Heart left ventricle (tissue), 16 donors: ENCODE measurements at regions not wholly inside any gene's neighbourhood (a gene's known extent, or its start where the extent isn't known, plus 50 kb on each side); places are given as distances from the start of the nearest gene placed in this dataset.

Source experiments
- ATAC-seq, 4 donors: fragments of 200-7000 bp; cut with Tn5 transposase; one replicate each; pipeline ENCODE4 v1.9.1; 2020 to 2022; ENCODE audit warnings: moderate library complexity in 4 of 4, mild to moderate bottlenecking in 3 of 4, moderate number of reproducible peaks in 1 of 4
- DNase-seq, 5 donors: peaks; one replicate each; pipeline ENCODE4 v3.0.0-alpha.2; 2020
- H3K27ac ChIP-seq, 12 donors: fragments of 200-600 bp; sonication (generic) in 4 of 12; one replicate each; pipeline versions ENCODE4 v1.5.0 to v1.8.0; 2016 to 2022; ENCODE audit warnings: mild to moderate bottlenecking in 2 of 12
- H3K27me3 ChIP-seq, 9 donors: fragments of 200-600 bp; sonication (generic) in 2 of 9; one replicate each; pipeline versions ENCODE4 v1.5.1 to v1.8.0; 2016 to 2022; ENCODE audit warnings: mild to moderate bottlenecking in 3 of 9
- H3K36me3 ChIP-seq, 9 donors: fragments of 200-600 bp; sonication (generic) in 2 of 9; one replicate each; pipeline versions ENCODE4 v1.5.0 to v1.8.0; 2018 to 2022; ENCODE audit warnings: mild to moderate bottlenecking in 2 of 9
- H3K4me1 ChIP-seq, 12 donors: fragments of 200-600 bp; sonication (generic) in 4 of 12; one replicate each; pipeline versions ENCODE4 v1.5.0 to v1.8.0; 2016 to 2022; ENCODE audit warnings: mild to moderate bottlenecking in 3 of 12
- H3K4me3 ChIP-seq, 12 donors: fragments of 200-600 bp; sonication (generic) in 4 of 12; one replicate each; pipeline versions ENCODE4 v1.5.0 to v1.8.0; 2017 to 2022; ENCODE audit warnings: mild to moderate bottlenecking in 9 of 12, moderate library complexity in 4 of 12
- H3K9me3 ChIP-seq, 12 donors: fragments of 200-600 bp; sonication (generic) in 4 of 12; one replicate each; pipeline versions ENCODE4 v1.5.0 to v1.8.0; 2016 to 2022; ENCODE audit warnings: mild to moderate bottlenecking in 1 of 12
- POLR2A ChIP-seq, 2 donors: fragments of 450-650 bp; IDR thresholded peaks; one replicate each; pipeline ENCODE4 v1.6.1; 2017; ENCODE audit warnings: antibody characterized with exemption in 2 of 2, mild to moderate bottlenecking in 2 of 2, moderate library complexity in 2 of 2
- WGBS, 4 donors: extraction: QIAGEN DNeasy Blood & Tissue Kit in 2 of 4; methylation state at CpG; one replicate each; pipeline versions ENCODE4 v1.1.5 to v1.1.7; 2013 to 2018; 5-methylcytosine and 5-hydroxymethylcytosine counted together
- intact Hi-C, 10 donors: fragments of 100-400 bp; cut with DNase I; formaldehyde crosslinking; loops; one replicate each; pipeline versions ENCODE4 v1.11.1 to v1.14.2; 2022
- TF ChIP-seq, protein P1 (sequence below), 12 donors: fragments of 200-600 bp; sonication (generic) in 4 of 12; IDR thresholded peaks; one replicate each; pipeline versions ENCODE4 v1.5.0 to v1.8.0; 2018 to 2022; ENCODE audit warnings: antibody characterized with exemption in 12 of 12, mild to moderate bottlenecking in 5 of 12
- donor health status: ischemic (EF 13 %, LVEDD 7.1; RV severe dilation, severe dysfunction).
- donor health status: healthy with polysubstance abuse.
- donor health status: DM: no; HTN: yes; CAD: no.
- donor health status: DM: no; HTN: no; CAD: no.
- donor health status: ischemic (EF 25% LVEDD 6.9; RV normal size, moderate dysfunction).
- donor health status: ischemic (EF 25% LVEDD 5.7; RV mildly dilated, moderate dysfunction).
- donor health status: healthy.
- donor health status: DM: yes; HTN: yes; CAD: no.
- donor health status: ischemic (EF 35%, LVEDD 5.7; RV mildly dilated, moderate dysfunction).
- donor health status: nonischemic (EF 11% LVEDD 7.7; RV severe dilation, severe dysfunction).
- donor health status: DM: yes; HTN: yes; CAD: no.
- donor health status: PGD.
- donor health status: ischemic (EF 29% LVEDD 5.4; RV normal size, mild dysfunction).
- donor health status: nonischemic (EF 23%, LVEDD 6.1; RV moderate dilation, normal function).

- ATAC-seq (no peak), DNase-seq (no peak)
- H3K27ac ChIP-seq: no peak overlapping the region
- no peaks in the 10 kb centered on the region for H3K4me1 ChIP-seq
- H3K4me3 ChIP-seq: no peak overlapping the region
- 76 to 87% (median 85%) methylated on average over 4 of the region's 4 CpGs for whole genome bisulfite sequencing, 4 donors
- no peaks in the 10 kb centered on the region for H3K9me3 ChIP-seq
- H3K27me3 ChIP-seq: no peaks in the 10 kb centered on the region
- TF ChIP-seq, protein P1, sequence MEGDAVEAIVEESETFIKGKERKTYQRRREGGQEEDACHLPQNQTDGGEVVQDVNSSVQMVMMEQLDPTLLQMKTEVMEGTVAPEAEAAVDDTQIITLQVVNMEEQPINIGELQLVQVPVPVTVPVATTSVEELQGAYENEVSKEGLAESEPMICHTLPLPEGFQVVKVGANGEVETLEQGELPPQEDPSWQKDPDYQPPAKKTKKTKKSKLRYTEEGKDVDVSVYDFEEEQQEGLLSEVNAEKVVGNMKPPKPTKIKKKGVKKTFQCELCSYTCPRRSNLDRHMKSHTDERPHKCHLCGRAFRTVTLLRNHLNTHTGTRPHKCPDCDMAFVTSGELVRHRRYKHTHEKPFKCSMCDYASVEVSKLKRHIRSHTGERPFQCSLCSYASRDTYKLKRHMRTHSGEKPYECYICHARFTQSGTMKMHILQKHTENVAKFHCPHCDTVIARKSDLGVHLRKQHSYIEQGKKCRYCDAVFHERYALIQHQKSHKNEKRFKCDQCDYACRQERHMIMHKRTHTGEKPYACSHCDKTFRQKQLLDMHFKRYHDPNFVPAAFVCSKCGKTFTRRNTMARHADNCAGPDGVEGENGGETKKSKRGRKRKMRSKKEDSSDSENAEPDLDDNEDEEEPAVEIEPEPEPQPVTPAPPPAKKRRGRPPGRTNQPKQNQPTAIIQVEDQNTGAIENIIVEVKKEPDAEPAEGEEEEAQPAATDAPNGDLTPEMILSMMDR (IDR thresholded peaks at IDR 0.05): no peak
- no peak for TF ChIP-seq POLR2A (IDR thresholded peaks at IDR 0.05)
- no peaks in the 10 kb centered on the region for H3K36me3 ChIP-seq
- intact Hi-C loops: no loop called here
These were observed 82.4 kb upstream of the RNF32 start for GRCh38 chr7:156558198-156558597.

GRCh38 chr7:156556083-156556482, 84.5 kb upstream of the RNF32 start:
- no peaks in the 10 kb centered on the region for H3K36me3 ChIP-seq
- no peak for TF ChIP-seq POLR2A (IDR thresholded peaks at IDR 0.05)
- TF ChIP-seq, protein P1 (IDR thresholded peaks at IDR 0.05): no peak
- DNase-seq (no peak), ATAC-seq (no peak)
- no peak overlapping the region for H3K4me3 ChIP-seq
- 79 to 93% (median 86%) methylated on average over 2 of the region's 2 CpGs for WGBS, 4 donors
- H3K9me3 ChIP-seq: peaks cover 0 to 2% (median 0%) of the 10 kb centered on the region in 12 donors
- intact Hi-C loops: no loop called here
- H3K27me3 ChIP-seq: no peaks in the 10 kb centered on the region
- H3K27ac ChIP-seq: no peak overlapping the region
- no peaks in the 10 kb centered on the region for H3K4me1 ChIP-seq

- ATAC-seq (no peak), DNase-seq (no peak)
- Histone ChIP-seq H3K9me3 (peaks cover 0 to 4% (median 0%) of the 10 kb centered on the region in 12 donors), H3K27me3 (no peaks in the 10 kb centered on the region), H3K27ac (no peak overlapping the region), H3K4me1 (no peaks in the 10 kb centered on the region), H3K4me3 (no peak overlapping the region), H3K36me3 (no peaks in the 10 kb centered on the region)
- TF ChIP-seq POLR2A (IDR thresholded peaks at IDR 0.05): no peak
- TF ChIP-seq, protein P1 (IDR thresholded peaks at IDR 0.05): no peak
- intact Hi-C loops: no loop called here
- WGBS, 4 donors: 74 to 83% (median 79%) methylated on average over 8 of the region's 8 CpGs
These were observed 86.1 kb upstream of the RNF32 start for GRCh38 chr7:156554488-156554887.

DNA sequence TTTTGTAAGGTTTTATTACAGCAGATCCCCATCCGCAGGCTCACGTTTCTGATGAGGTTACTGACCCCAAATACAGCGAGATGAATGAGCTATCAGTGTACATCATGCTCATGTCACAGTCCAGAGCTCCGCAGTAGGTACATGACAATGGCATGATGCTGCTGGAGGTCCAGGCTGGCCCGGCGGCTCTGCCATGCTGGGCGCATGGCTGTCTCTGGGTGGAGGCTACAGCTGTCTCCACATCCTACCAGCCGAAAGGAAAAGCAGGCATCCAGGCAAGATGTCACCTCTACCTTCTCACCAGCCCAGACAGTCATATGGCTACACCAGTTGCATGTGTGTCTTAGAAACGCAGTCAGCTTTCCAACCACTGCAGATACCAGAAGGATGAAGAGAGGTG, 90.9 kb upstream of the RNF32 start:
- 91 to 94% (median 93%) methylated on average over 7 to 9 of the region's 9 CpGs for WGBS, 4 donors
- Histone ChIP-seq H3K36me3 (no peaks in the 10 kb centered on the region), H3K4me3 (no peak overlapping the region), H3K27ac (no peak overlapping the region), H3K27me3 (no peaks in the 10 kb centered on the region), H3K9me3 (peaks cover 0 to 17% (median 4%) of the 10 kb centered on the region in 12 donors), H3K4me1 (no peaks in the 10 kb centered on the region)
- no peak for TF ChIP-seq POLR2A (IDR thresholded peaks at IDR 0.05)
- TF ChIP-seq, protein P1 (IDR thresholded peaks at IDR 0.05): no peak
- intact Hi-C loops: no loop called here
- ATAC-seq: no peak
- no peak for DNase-seq
